Ascending aorta (tissue), 2 donors: ENCODE measurements at regions not wholly inside any gene's neighbourhood (a gene's known extent, or its start where the extent isn't known, plus 50 kb on each side); places are given as distances from the start of the nearest gene placed in this dataset.
A peak's percentile ranks its signal among the peaks of the same experiment; 100 is the strongest.

Source experiments
- DNase-seq, 2 donors: peaks; one replicate each; pipeline ENCODE4 v3.0.0-alpha.2; 2019; ENCODE audit warnings: low spot score in 2 of 2
- H3K27ac ChIP-seq, 2 donors: fragments of 200-600 bp; sonication (generic); one replicate each; pipeline ENCODE4 v1.5.1; 2016 to 2017; ENCODE audit warnings: mild to moderate bottlenecking in 1 of 2
- H3K27me3 ChIP-seq: fragments of 200-600 bp; sonication (generic); one replicate; pipeline ENCODE4 v1.5.1; 2017
- H3K36me3 ChIP-seq, 2 donors: fragments of 200-600 bp; sonication (generic); one replicate each; pipeline ENCODE4 v1.5.1; 2016
- H3K4me1 ChIP-seq, 2 donors: fragments of 200-600 bp; sonication (generic); one replicate each; pipeline ENCODE4 v1.5.1; 2016 to 2017; ENCODE audit warnings: mild to moderate bottlenecking in 1 of 2
- H3K4me3 ChIP-seq, 2 donors: fragments of 200-600 bp; sonication (generic); one replicate each; pipeline ENCODE4 v1.5.1; 2016 to 2017; ENCODE audit warnings: mild to moderate bottlenecking in 1 of 2
- H3K9me3 ChIP-seq, 2 donors: fragments of 200-600 bp; sonication (generic); one replicate each; pipeline ENCODE4 v1.5.1; 2016
- intact Hi-C: fragments of 100-400 bp; cut with DNase I; formaldehyde crosslinking; loops from one replicate; pipeline ENCODE4 v1.15.1; 2023
- TF ChIP-seq, protein P1 (sequence below), 3 experiments: fragments of 200-600 bp in 2 of 3; fragments of 450-650 bp in 1 of 3; sonication (generic) in 2 of 3; IDR thresholded peaks; one replicate each; pipeline ENCODE4 v1.5.1; 2016 to 2019; ENCODE audit warnings: antibody characterized with exemption in 3 of 3, mild to moderate bottlenecking in 1 of 3, moderate library complexity in 1 of 3

DNA sequence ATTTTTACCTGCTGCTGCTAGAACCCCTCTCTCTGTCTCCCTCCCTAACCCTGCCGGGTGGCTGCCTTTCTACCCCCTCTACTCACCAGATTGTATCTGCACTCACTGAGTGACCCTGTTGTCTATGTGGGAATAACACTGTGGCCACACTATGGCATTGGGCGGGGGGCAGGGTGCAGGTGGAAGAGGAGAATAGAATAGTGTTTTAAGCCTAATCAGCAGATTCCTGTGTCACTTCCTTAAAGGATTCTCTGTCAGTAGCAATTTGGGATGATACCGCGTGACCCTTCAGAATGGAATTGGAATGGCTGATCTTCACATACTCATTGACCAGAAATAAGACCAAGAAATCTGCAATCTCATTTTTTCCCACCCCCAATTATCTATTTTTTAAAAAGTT, 67.1 kb upstream of the ANKRD1 start:
- TF ChIP-seq, protein P1, sequence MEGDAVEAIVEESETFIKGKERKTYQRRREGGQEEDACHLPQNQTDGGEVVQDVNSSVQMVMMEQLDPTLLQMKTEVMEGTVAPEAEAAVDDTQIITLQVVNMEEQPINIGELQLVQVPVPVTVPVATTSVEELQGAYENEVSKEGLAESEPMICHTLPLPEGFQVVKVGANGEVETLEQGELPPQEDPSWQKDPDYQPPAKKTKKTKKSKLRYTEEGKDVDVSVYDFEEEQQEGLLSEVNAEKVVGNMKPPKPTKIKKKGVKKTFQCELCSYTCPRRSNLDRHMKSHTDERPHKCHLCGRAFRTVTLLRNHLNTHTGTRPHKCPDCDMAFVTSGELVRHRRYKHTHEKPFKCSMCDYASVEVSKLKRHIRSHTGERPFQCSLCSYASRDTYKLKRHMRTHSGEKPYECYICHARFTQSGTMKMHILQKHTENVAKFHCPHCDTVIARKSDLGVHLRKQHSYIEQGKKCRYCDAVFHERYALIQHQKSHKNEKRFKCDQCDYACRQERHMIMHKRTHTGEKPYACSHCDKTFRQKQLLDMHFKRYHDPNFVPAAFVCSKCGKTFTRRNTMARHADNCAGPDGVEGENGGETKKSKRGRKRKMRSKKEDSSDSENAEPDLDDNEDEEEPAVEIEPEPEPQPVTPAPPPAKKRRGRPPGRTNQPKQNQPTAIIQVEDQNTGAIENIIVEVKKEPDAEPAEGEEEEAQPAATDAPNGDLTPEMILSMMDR (IDR thresholded peaks at IDR 0.05), result no peak
- Histone ChIP-seq H3K4me3 (no peak overlapping the region), H3K27ac (no peak overlapping the region), H3K36me3 (no peaks in the 10 kb centered on the region), H3K4me1 (no peaks in the 10 kb centered on the region), H3K9me3 (no peaks in the 10 kb centered on the region), H3K27me3 (no peaks in the 10 kb centered on the region)
- intact Hi-C loops, result no loop called here
- no peak for DNase-seq

DNA sequence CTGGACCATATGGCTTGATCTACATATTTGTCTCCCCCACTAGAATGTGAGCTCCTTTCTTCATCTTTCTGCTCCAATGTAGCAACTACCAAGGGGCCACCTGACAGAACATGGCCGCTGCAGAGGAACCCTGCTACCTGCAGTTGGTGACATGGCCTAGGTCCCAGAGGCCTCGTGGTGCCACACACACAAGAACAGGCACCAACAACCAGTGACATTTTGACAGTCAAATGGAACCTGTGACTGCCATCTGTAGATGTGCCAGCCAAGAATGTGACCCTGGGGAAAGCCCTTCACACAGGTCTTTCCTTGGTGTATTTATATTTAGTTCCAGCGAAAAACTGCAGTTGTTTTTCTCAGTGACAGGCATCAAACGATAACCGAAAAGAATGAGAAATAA, 67.9 kb upstream of the ANKRD1 start:
- intact Hi-C loops, result no loop called here
- no peak for DNase-seq
- TF ChIP-seq, protein P1 (IDR thresholded peaks at IDR 0.05), result no peak

DNA sequence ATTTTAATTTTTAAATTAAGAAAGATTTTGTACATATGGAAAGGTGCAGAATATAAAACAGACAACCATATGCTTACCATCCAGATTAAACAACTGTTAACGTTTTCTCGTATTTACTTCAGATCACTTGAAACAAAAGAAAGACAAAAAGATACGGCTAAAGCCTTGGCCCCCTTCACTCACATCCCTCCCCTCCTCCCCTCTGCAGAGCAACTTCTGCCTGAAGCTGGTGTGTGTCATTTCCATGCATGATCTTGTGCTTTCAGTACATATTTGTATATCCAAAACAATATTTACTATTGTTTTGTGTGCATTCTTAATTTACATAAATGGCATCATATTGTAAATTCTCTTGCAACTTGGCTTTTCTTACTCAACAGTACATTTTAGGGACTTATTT, 68.5 kb upstream of the ANKRD1 start:
- H3K4me3 ChIP-seq, result no peak overlapping the region
- no peaks in the 10 kb centered on the region for H3K36me3 ChIP-seq
- H3K4me1 ChIP-seq, result peaks cover 0 to 7% of the 10 kb centered on the region in 2 donors
- TF ChIP-seq, protein P1 (IDR thresholded peaks at IDR 0.05), result no peak
- no peak overlapping the region for H3K27ac ChIP-seq
- no peaks in the 10 kb centered on the region for H3K27me3 ChIP-seq
- intact Hi-C loops, result no loop called here
- no peaks in the 10 kb centered on the region for H3K9me3 ChIP-seq
- DNase-seq, result no peak

More for the DNA sequence above, 67.9 kb upstream of the ANKRD1 start:
- Histone ChIP-seq H3K4me1 (peaks cover 0 to 2% of the 10 kb centered on the region in 2 donors), H3K9me3 (no peaks in the 10 kb centered on the region), H3K36me3 (no peaks in the 10 kb centered on the region), H3K27me3 (no peaks in the 10 kb centered on the region), H3K4me3 (no peak overlapping the region), H3K27ac (no peak overlapping the region)

DNA sequence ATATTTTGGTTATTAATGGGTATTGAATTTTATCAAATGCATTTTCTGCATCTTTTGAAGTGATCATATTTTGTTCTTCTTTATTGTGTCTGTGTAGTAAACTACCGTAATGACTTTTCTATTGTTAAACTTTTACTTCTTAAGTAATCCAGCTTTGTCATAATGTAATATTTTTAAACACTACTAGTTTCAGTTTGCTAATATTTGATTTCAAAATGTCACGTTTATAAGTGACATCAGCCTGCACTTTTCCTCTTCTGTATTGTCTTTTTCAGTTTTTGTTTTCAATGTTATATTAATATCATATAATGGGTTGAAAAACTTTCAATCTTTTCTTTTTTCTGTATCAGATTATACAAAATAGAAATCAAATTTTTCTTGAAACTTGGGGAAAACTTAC, 71.6 kb upstream of the ANKRD1 start:
- DNase-seq, result no peak
- no peaks in the 10 kb centered on the region for H3K9me3 ChIP-seq
- TF ChIP-seq, protein P1 (IDR thresholded peaks at IDR 0.05), result no peak
- intact Hi-C loops, result no loop called here
- no peak overlapping the region for H3K4me3 ChIP-seq
- no peaks in the 10 kb centered on the region for H3K36me3 ChIP-seq
- no peaks in the 10 kb centered on the region for H3K27me3 ChIP-seq
- peaks cover 0 to 7% of the 10 kb centered on the region in 2 donors for H3K4me1 ChIP-seq
- no peak overlapping the region for H3K27ac ChIP-seq

DNA sequence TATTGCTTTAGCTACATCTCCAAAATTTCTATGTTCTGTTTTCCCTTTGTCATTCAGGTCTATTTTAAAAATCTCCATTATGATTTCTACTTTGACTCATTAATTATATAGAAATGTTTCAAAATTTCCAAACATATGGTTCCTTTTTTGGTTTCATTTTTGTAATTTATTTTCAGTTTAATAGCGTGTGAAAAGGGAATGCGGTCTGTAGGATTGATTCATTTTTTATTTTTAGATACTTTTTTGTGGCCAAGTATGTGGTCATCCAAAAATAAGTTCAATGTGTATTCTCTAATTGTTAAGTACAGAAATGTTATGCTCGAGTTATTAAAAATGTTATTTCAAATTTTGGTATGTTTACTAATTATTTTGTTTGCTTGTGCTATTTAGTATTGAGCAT, 72.5 kb upstream of the ANKRD1 start:
- H3K9me3 ChIP-seq, result no peaks in the 10 kb centered on the region
- TF ChIP-seq, protein P1 (IDR thresholded peaks at IDR 0.05), result no peak
- H3K27me3 ChIP-seq, result no peaks in the 10 kb centered on the region
- H3K4me3 ChIP-seq, result peak overlapping the region in 1 of 2 donors; percentile 16
- no peak for DNase-seq
- intact Hi-C loops, result no loop called here
- H3K27ac ChIP-seq, result no peak overlapping the region
- peaks cover 0 to 7% of the 10 kb centered on the region in 2 donors for H3K4me1 ChIP-seq
- no peaks in the 10 kb centered on the region for H3K36me3 ChIP-seq

DNA sequence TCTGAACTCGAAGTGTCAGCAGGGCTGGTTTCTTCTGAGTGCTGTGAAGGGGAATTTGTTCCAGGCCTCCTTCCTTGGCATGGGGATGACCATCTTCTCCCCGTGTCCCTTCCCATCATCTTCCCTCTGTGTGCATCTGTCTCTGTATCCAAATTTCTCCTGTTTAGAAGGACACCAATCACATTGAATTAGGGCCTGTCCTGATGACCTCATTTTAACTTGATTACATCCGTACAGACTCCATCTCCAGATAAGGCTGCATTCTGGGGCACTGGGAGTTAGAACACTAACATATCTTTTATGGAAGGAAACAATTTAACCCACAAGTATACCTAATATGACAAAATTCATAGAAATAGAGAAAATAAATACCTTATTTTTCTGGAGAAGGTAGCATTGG, 76.8 kb upstream of the ANKRD1 start:
- intact Hi-C loops, result no loop called here
- H3K36me3 ChIP-seq, result no peaks in the 10 kb centered on the region
- H3K4me3 ChIP-seq, result no peak overlapping the region
- peaks cover 0 to 7% of the 10 kb centered on the region in 2 donors for H3K4me1 ChIP-seq
- H3K9me3 ChIP-seq, result no peaks in the 10 kb centered on the region
- H3K27ac ChIP-seq, result no peak overlapping the region
- TF ChIP-seq, protein P1 (IDR thresholded peaks at IDR 0.05), result no peak
- H3K27me3 ChIP-seq, result no peaks in the 10 kb centered on the region
- DNase-seq, result no peak
